ENCODE measurements at regions not wholly inside any gene's neighbourhood (a gene's known extent, or its start where the extent isn't known, plus 50 kb on each side); places are given as distances from the start of the nearest gene placed in this dataset.

DNA sequence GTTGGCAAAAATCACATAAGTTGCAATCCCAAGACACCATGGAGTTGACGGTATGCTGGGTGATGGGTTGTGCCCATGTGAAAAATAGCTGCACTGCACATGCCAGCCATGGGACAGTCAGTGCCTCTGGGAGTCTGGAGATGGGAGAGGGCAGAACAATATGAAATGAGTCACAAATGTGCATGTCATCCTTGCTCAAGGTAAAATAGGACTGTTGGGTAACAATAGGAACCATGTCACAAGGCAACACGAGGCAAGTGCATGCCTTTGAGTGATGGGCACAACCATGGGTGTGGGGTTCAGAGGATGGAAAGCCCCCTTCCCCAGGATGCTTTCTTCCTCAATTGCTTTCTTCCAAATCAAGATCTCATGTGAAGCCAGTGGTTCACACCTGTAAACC is 70.5 kb upstream of the PIM1 start:
- TF ChIP-seq, protein P1, sequence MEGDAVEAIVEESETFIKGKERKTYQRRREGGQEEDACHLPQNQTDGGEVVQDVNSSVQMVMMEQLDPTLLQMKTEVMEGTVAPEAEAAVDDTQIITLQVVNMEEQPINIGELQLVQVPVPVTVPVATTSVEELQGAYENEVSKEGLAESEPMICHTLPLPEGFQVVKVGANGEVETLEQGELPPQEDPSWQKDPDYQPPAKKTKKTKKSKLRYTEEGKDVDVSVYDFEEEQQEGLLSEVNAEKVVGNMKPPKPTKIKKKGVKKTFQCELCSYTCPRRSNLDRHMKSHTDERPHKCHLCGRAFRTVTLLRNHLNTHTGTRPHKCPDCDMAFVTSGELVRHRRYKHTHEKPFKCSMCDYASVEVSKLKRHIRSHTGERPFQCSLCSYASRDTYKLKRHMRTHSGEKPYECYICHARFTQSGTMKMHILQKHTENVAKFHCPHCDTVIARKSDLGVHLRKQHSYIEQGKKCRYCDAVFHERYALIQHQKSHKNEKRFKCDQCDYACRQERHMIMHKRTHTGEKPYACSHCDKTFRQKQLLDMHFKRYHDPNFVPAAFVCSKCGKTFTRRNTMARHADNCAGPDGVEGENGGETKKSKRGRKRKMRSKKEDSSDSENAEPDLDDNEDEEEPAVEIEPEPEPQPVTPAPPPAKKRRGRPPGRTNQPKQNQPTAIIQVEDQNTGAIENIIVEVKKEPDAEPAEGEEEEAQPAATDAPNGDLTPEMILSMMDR (IDR thresholded peaks at IDR 0.05): no peak
- TF ChIP-seq EZH2 (IDR thresholded peaks at IDR 0.05; ENCODE audit: borderline replicate concordance, insufficient read depth, low read depth, low read length, poor library complexity, severe bottlenecking): no peak
- Histone ChIP-seq H3K4me3 (ENCODE audit: control extremely low read depth in 1 of 5, extremely low read depth in 1 of 5, insufficient read depth in 1 of 5, low read depth in 2 of 5, low read length in 4 of 5) (no peak overlapping the region), H4K20me1 (ENCODE audit: control insufficient read depth, insufficient read depth, low read length, poor library complexity, severe bottlenecking) (no peaks in the 10 kb centered on the region), H3K9ac (ENCODE audit: low read length) (no peak overlapping the region), H3K79me2 (ENCODE audit: control insufficient read depth, insufficient read depth, low read length) (no peaks in the 10 kb centered on the region), H3K27me3 (replicated peaks in 1 of 4; ENCODE audit: control extremely low read depth in 1 of 4, control insufficient read depth in 3 of 4, insufficient read depth in 4 of 4, low read length in 3 of 4) (no peaks in the 10 kb centered on the region), H2AFZ (ENCODE audit: insufficient read depth, low read depth, low read length, poor library complexity, severe bottlenecking) (no peak overlapping the region), H3K36me3 (replicated peaks in 1 of 2; ENCODE audit: control extremely low read depth in 1 of 2, control insufficient read depth in 1 of 2, extremely low read depth in 1 of 2, insufficient read depth in 2 of 2, low read length in 1 of 2) (no peaks in the 10 kb centered on the region), H3K9me3 (ENCODE audit: control extremely low read depth in 1 of 3, control insufficient read depth in 2 of 3, insufficient read depth in 1 of 3, low read length in 2 of 3) (no peaks in the 10 kb centered on the region), H3K4me2 (replicated peaks; ENCODE audit: low read depth, low read length, poor library complexity, severe bottlenecking) (no peak overlapping the region), H3K4me1 (ENCODE audit: control insufficient read depth in 2 of 2, insufficient read depth in 2 of 2, low read length in 2 of 2) (peaks cover 28 to 37% of the 10 kb centered on the region in 2 donors), H3K27ac (ENCODE audit: low read length in 2 of 2) (no peak overlapping the region)
- H3K27ac Mint-ChIP-seq: peak overlapping the region; percentile 41
- no peak for ATAC-seq (ENCODE audit: low read depth)
- intact Hi-C loops (cut with micrococcal nuclease): no loop called here
- no peaks in the 10 kb centered on the region for H3K9me3 Mint-ChIP-seq (ENCODE audit: insufficient read depth)
- H3K27me3 Mint-ChIP-seq: no peaks in the 10 kb centered on the region
- no peak overlapping the region for H3K4me3 Mint-ChIP-seq
- ChIA-PET CTCF (no interaction called here), POLR2A (no interaction called here)
- H3K4me1 Mint-ChIP-seq: peaks cover 35% of the 10 kb centered on the region
- DNase-seq: no peak
- WGBS (ENCODE audit: insufficient coverage): 100% methylated on average over 1 of the region's 2 CpGs

- 100% methylated on average over 1 of the region's 6 CpGs for WGBS (ENCODE audit: insufficient coverage)
- DNase-seq: no peak
- peak overlapping the region; percentile 54 for H3K4me3 Mint-ChIP-seq
- Histone ChIP-seq H2AFZ (ENCODE audit: insufficient read depth, low read depth, low read length, poor library complexity, severe bottlenecking) (no peak overlapping the region), H3K9me3 (ENCODE audit: control extremely low read depth in 1 of 3, control insufficient read depth in 2 of 3, insufficient read depth in 1 of 3, low read length in 2 of 3) (no peaks in the 10 kb centered on the region), H3K4me2 (replicated peaks; ENCODE audit: low read depth, low read length, poor library complexity, severe bottlenecking) (no peak overlapping the region), H3K79me2 (ENCODE audit: control insufficient read depth, insufficient read depth, low read length) (no peaks in the 10 kb centered on the region), H3K4me1 (ENCODE audit: control insufficient read depth in 2 of 2, insufficient read depth in 2 of 2, low read length in 2 of 2) (peaks cover 28 to 37% of the 10 kb centered on the region in 2 donors), H3K9ac (ENCODE audit: low read length) (no peak overlapping the region), H3K36me3 (replicated peaks in 1 of 2; ENCODE audit: control extremely low read depth in 1 of 2, control insufficient read depth in 1 of 2, extremely low read depth in 1 of 2, insufficient read depth in 2 of 2, low read length in 1 of 2) (no peaks in the 10 kb centered on the region), H3K27me3 (replicated peaks in 1 of 4; ENCODE audit: control extremely low read depth in 1 of 4, control insufficient read depth in 3 of 4, insufficient read depth in 4 of 4, low read length in 3 of 4) (no peaks in the 10 kb centered on the region), H4K20me1 (ENCODE audit: control insufficient read depth, insufficient read depth, low read length, poor library complexity, severe bottlenecking) (no peaks in the 10 kb centered on the region), H3K27ac (ENCODE audit: low read length in 2 of 2) (peak overlapping the region in 1 of 2 donors; percentile 6), H3K4me3 (ENCODE audit: control extremely low read depth in 1 of 5, extremely low read depth in 1 of 5, insufficient read depth in 1 of 5, low read depth in 2 of 5, low read length in 4 of 5) (no peak overlapping the region)
- TF ChIP-seq, protein P1 (IDR thresholded peaks at IDR 0.05): no peak
- no peak for TF ChIP-seq EZH2 (IDR thresholded peaks at IDR 0.05; ENCODE audit: borderline replicate concordance, insufficient read depth, low read depth, low read length, poor library complexity, severe bottlenecking)
- POLR2A ChIA-PET: interaction anchor here (3.9 kb wide), 1 partner anchor 70 kb away, joined by 21 read pairs; the partner anchor contains the start of gene PIM1
- peaks cover 36% of the 10 kb centered on the region for H3K4me1 Mint-ChIP-seq
- H3K27me3 Mint-ChIP-seq: no peaks in the 10 kb centered on the region
- peak overlapping the region; percentile 87 for H3K27ac Mint-ChIP-seq
- intact Hi-C loops (cut with micrococcal nuclease): no loop called here
- H3K9me3 Mint-ChIP-seq (ENCODE audit: insufficient read depth): no peaks in the 10 kb centered on the region
- CTCF ChIA-PET: interaction anchor here (0.5 to 3.0 kb wide), 3 partner anchors 72 to 546 kb away, joined by 3 to 21 read pairs (median 3); no protein-coding TSS in a partner anchor
- no peak for ATAC-seq (ENCODE audit: low read depth)
Measured at GRCh38 chr6:37100745-37101144, 69.2 kb upstream of the PIM1 start.

Data from B cell (primary cell).